ENCODE measurements at regions not wholly inside any gene's neighbourhood (a gene's known extent, or its start where the extent isn't known, plus 50 kb on each side); places are given as distances from the start of the nearest gene placed in this dataset.
"Not testable (repeated sequence)": the region's sequence is repeated elsewhere in the genome, so short reads cannot be mapped to it uniquely, and the experiment has no call there.

DNA sequence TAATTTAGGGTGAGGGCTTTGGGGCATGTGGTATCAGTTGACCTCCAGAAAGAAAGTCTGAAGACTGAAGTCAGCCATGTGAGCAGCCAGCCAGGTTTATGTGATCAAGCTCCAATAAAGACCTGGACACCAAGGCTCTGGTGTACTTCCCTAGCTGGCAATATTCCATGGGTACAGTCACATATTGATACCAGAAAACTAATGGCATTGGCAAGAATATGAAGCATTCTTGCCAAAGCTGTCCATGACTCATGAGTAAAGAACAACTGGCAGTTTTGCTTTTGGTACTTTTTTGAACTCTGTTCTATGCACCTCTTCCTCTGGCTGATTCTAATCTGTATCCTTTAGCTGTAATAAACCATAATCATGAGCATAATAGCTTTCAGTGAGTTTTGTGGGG is 415.3 kb upstream of the CAMK1G start:
- H3K9me3 ChIP-seq (ENCODE audit: control insufficient read depth, insufficient read depth, low read length): no peaks in the 10 kb centered on the region
- H3K9ac ChIP-seq (ENCODE audit: low read depth, low read length): no peak overlapping the region
- H3K4me1 ChIP-seq (ENCODE audit: insufficient read depth, low read length): no peaks in the 10 kb centered on the region
- no peaks in the 10 kb centered on the region for H3K36me3 ChIP-seq (ENCODE audit: insufficient read depth, low read length)

DNA sequence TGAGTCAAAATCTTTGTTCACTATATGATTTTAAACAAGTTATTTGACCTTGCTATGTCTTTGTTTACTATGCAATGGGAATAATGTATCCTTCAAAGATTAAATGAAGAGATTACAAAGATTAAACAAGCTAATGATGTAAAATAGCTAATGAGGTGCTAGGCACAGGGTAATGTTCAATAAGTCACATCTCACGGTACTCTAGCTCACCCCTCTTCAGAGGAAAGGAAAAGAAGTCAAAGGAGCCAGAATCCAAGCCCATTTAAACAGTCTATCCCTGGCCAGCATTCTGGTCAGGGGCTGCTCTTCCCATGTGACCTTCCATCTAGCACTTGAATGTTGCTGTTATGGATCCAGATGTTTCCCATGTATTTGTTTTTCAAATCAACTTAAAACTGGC is 412.4 kb upstream of the CAMK1G start:
- no peaks in the 10 kb centered on the region for H3K36me3 ChIP-seq (ENCODE audit: insufficient read depth, low read length)
- H3K9ac ChIP-seq (ENCODE audit: low read depth, low read length): no peak overlapping the region
- no peaks in the 10 kb centered on the region for H3K4me1 ChIP-seq (ENCODE audit: insufficient read depth, low read length)
- H3K9me3 ChIP-seq (ENCODE audit: control insufficient read depth, insufficient read depth, low read length): 0 out of 2 replicates have a peak, but pooled peaks cover 5% of the 10 kb centered on the region

DNA sequence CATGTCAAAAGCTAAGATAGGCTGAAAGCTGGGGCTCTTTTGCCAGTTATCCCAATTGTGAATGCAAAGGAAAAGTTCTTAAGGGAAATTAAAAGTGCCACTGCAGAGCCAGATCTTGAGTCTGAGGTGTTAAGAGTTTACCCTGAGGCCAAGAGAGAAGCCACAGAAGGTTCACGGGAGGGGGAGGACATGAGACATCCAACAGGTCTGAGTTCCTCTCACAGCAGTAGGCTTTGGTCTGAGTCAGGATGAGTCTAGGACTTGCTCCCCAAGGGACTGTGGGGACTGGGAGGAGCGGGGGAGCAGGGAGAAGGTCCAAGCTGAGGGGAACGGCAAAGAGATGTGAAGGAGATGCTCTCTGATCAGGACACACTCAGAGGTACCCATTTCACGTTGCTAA is 411.2 kb upstream of the CAMK1G start:
- Histone ChIP-seq H3K4me1 (ENCODE audit: insufficient read depth, low read length) (no peaks in the 10 kb centered on the region), H3K9me3 (ENCODE audit: control insufficient read depth, insufficient read depth, low read length) (0 out of 2 replicates have a peak, but pooled peaks cover 5% of the 10 kb centered on the region), H3K36me3 (ENCODE audit: insufficient read depth, low read length) (no peaks in the 10 kb centered on the region), H3K9ac (ENCODE audit: low read depth, low read length) (no peak overlapping the region)

DNA sequence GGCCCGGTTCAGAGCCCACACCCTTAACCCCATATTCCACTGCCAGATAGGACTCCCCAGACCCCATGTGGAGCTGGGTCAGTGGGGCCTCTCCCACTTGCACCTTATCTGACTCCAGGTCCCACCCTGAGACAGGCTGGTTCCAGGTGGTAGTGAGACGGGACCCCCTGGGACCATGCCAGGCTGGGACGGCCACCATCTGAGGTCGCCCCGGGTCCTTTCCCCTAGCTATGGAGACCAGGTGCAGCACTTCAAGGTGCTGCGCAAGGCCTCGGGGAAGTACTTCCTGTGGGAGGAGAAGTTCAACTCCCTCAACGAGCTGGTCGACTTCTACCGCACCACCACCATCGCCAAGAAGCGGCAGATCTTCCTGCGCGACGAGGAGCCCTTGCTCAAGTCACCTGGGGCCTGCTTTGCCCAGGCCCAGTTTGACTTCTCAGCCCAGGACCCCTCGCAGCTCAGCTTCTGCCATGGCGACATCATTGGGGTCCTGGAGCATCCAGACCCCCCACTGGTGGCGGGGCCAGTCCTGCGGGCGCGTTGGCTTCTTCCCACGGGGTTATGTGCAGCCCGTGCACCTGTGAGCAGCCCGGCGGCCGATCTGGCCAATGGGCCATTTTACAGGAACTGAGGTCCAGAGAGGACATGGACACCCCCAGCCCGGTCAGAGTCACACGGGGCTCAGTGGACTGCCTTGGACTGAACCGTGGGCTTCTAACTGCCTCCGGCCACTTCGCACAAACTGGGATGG is 410.5 kb upstream of the CAMK1G start:
- not testable (repeated sequence) for H3K4me1 ChIP-seq (ENCODE audit: insufficient read depth, low read length); H3K36me3 ChIP-seq (ENCODE audit: insufficient read depth, low read length); H3K9ac ChIP-seq (ENCODE audit: low read depth, low read length); H3K9me3 ChIP-seq (ENCODE audit: control insufficient read depth, insufficient read depth, low read length)

DNA sequence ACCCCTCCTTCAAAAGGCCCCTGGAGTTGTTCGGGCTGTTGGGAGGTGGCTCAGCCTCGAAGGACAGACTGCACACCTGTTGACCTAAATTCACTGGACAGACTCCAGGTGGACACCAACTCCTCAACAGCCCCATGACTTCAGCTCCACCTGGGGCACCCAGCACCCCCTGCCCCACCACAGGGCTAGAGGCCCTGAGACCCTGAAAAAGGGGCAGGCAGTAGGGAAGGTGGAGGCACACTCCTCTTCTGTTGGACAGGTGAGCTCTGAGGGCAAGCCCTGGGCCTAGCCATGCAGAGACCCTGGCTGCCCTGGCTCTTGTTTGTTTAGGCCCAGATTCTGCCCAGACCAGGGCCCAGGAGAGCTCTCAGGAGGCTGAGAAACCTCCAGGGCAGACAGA is 409.7 kb upstream of the CAMK1G start:
- not testable (repeated sequence) for H3K9ac ChIP-seq (ENCODE audit: low read depth, low read length); H3K4me1 ChIP-seq (ENCODE audit: insufficient read depth, low read length); H3K9me3 ChIP-seq (ENCODE audit: control insufficient read depth, insufficient read depth, low read length); H3K36me3 ChIP-seq (ENCODE audit: insufficient read depth, low read length)

DNA sequence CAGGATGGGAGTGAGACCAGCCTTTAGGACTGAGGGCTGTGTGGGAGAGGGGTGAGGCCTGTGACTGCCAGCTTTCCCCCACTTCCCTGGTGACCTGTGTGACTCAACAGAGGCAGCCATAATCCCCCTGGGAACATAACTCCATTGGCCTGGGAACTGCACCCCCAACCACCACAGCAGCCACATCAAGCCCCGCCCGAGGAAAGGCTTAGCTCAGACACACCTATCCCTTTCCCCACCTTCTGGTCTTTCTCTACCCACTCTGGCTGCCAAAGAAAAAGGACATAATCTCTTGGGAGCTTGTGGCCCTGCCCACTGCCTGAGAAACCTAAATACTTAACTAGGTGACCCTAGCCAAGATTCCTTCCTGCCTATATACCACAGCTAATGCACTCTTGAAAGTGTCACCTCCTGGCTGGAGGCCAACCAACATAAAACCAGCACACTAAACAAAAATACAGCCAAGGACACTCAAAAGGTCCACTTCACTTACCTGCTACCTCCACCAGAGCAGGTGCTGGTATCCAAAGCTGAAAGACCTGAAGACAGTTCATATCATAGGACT is 406.6 kb upstream of the CAMK1G start:
- 0 out of 2 replicates have a peak, but pooled peaks cover 9% of the 10 kb centered on the region for H3K9me3 ChIP-seq (ENCODE audit: control insufficient read depth, insufficient read depth, low read length)
- no peaks in the 10 kb centered on the region for H3K36me3 ChIP-seq (ENCODE audit: insufficient read depth, low read length)
- no peak overlapping the region for H3K9ac ChIP-seq (ENCODE audit: low read depth, low read length)
- H3K4me1 ChIP-seq (ENCODE audit: insufficient read depth, low read length): no peaks in the 10 kb centered on the region

DNA sequence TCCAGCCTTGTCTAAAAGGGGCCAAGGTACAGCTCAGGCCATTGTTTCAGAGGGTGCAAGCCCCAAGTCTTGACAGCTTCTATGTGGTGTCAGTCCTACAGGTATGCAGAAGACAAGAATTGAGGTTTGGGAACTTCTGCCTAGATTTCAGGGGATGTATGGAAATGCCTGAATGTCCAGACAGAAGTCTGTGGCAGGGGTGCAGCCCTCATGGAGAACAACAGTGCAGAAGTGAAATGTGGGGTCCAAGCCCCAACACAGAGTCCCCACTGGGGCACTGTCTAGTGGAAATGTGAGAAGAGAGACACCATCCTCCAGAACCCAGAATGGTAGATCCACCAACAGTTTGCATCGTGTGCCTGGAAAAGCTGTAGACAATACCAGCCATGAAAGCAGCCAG is 400.3 kb upstream of the CAMK1G start:
- Histone ChIP-seq H3K9me3 (ENCODE audit: control insufficient read depth, insufficient read depth, low read length) (no peaks in the 10 kb centered on the region), H3K4me1 (ENCODE audit: insufficient read depth, low read length) (no peaks in the 10 kb centered on the region), H3K9ac (ENCODE audit: low read depth, low read length) (no peak overlapping the region), H3K36me3 (ENCODE audit: insufficient read depth, low read length) (no peaks in the 10 kb centered on the region)

DNA sequence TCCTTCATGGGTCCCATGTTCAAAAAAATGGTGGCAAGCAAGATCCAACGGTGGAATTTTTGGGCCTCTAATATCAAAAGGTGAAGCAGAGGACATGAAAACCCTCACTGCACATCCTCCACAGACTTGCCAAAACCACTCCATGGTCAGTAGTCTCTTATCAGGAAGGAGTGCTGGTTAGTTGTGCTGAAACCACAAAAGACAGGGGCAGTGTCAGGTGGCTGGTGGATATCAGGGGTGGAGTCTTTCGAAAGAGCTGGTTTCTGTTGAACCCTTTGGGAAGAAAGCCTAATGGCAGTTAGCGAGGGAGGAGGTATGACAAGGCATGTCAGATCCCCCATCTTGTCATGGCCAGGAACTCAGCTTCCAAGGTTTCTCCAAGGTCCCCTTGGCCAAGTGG is 395.9 kb upstream of the CAMK1G start:
- Histone ChIP-seq H3K4me1 (ENCODE audit: insufficient read depth, low read length) (peaks cover 11% of the 10 kb centered on the region), H3K9ac (ENCODE audit: low read depth, low read length) (no peak overlapping the region), H3K9me3 (ENCODE audit: control insufficient read depth, insufficient read depth, low read length) (no peaks in the 10 kb centered on the region), H3K36me3 (ENCODE audit: insufficient read depth, low read length) (no peaks in the 10 kb centered on the region)

DNA sequence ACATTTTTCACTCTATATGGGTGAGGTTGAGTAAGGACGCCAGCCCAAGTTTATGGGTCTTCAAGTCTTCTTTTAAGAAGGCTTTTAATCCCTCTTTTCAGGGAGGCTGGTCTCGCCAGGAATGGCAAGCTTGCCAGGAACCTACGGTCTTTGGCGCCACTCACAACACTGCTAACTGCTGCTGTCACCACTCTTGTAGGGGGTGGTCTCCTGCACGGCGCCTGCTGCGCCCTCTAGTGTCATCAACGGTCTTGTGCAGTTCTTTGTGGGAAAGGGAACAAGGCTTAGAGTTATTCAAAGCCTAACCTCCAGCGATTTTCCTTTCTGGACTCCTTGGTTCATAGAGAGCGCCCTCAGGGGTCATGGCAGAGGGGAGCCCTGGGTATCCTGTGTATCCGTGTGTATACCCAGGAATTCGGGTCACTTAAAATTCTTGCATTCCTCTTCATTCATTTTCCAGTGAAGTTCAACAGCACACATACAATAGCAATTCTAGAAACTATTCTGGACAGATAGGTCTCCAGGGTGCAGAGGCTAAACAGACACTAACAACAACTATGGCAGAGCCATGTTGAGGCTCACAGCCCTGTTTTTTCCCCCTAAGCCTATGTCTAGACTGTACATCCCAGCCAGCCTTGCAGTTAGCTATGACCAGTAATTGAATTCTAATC is 392.8 kb upstream of the CAMK1G start:
- no peaks in the 10 kb centered on the region for H3K36me3 ChIP-seq (ENCODE audit: insufficient read depth, low read length)
- H3K9ac ChIP-seq (ENCODE audit: low read depth, low read length): no peak overlapping the region
- peaks cover 12% of the 10 kb centered on the region for H3K4me1 ChIP-seq (ENCODE audit: insufficient read depth, low read length)
- H3K9me3 ChIP-seq (ENCODE audit: control insufficient read depth, insufficient read depth, low read length): no peaks in the 10 kb centered on the region; the same call in none of the 2 replicates

DNA sequence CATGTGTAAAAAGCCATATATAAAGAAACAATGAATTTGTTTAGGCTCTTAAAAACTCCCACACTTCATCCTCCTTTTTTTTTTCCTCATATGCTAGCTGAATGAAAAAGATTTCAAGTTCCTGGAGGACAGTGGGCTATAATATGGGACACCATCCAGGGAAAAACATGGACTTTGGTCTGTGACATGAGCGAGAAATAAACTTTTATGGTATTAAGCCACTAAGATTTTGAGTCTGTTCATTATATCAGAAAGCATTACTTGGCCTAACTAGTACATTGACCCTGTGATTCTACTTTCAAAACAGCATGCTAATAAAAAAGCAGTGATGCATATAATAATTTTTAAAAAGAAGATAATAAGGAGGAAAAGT is 392.3 kb upstream of the CAMK1G start:
- peaks cover 12% of the 10 kb centered on the region for H3K4me1 ChIP-seq (ENCODE audit: insufficient read depth, low read length)
- no peaks in the 10 kb centered on the region for H3K36me3 ChIP-seq (ENCODE audit: insufficient read depth, low read length)
- H3K9ac ChIP-seq (ENCODE audit: low read depth, low read length): no peak overlapping the region
- H3K9me3 ChIP-seq (ENCODE audit: control insufficient read depth, insufficient read depth, low read length): peaks cover 5% of the 10 kb centered on the region

DNA sequence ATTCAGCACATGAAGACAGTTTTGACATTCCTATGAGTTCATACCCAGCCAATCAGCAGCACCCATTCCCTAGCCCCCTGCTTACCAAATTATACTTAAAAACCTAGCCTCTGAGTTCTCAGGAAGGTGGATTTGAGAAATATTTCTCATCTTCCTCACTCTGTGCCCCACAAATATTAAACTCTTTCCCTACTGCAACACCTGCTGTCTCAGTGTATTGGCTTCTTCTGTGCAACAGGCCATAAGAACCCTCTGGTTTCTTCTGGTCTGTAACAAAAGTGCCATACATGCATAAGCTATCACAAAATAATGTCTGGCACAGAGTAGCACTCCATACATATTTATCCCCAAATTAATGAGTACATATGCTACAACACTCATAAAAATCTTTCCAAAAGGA is 387.4 kb upstream of the CAMK1G start:
- Histone ChIP-seq H3K36me3 (ENCODE audit: insufficient read depth, low read length) (no peaks in the 10 kb centered on the region), H3K9ac (ENCODE audit: low read depth, low read length) (no peak overlapping the region), H3K4me1 (ENCODE audit: insufficient read depth, low read length) (peaks cover 22% of the 10 kb centered on the region), H3K9me3 (ENCODE audit: control insufficient read depth, insufficient read depth, low read length) (peaks cover 13% of the 10 kb centered on the region)

DNA sequence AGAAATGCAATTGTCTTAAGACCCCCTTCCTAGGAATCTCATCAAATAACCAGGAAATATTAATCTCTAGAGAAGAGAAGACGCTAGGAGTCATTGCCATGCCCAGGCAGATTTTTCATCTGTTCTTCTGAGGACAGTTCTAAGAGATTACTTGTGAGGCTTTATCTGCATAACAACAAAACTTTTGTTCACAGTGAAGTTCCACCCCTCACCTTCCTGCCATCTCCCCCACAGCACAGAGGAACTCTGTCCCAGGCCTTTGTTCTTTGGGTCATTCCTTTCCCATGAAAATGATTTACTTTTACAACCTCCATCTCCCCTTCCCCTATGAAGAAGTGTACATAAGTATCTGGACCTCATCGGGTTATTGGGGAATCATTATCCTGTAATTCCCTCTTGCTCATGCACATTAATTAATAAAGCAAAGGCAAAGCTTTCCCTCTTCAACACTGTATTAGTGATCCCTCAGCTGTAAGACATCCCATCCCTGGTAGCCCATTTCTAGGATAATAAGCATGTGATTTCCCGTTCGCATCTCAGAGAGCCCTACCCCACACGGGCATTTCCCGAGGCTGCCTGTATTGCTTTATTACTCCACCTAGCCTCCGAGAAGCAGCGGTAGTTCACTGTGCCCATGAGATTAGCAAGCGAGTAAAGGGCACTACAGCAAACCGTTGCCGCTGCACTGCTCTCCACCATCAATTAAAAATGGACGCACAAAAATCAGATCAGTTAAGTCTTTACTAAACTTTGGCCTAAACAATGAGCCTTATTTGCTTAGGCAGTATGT is 384.4 kb upstream of the CAMK1G start:
- no peaks in the 10 kb centered on the region for H3K36me3 ChIP-seq (ENCODE audit: insufficient read depth, low read length)
- H3K4me1 ChIP-seq (ENCODE audit: insufficient read depth, low read length): peaks cover 18% of the 10 kb centered on the region
- peak overlapping the region; percentile 35 for H3K9ac ChIP-seq (ENCODE audit: low read depth, low read length)
- H3K9me3 ChIP-seq (ENCODE audit: control insufficient read depth, insufficient read depth, low read length): peaks cover 13% of the 10 kb centered on the region

DNA sequence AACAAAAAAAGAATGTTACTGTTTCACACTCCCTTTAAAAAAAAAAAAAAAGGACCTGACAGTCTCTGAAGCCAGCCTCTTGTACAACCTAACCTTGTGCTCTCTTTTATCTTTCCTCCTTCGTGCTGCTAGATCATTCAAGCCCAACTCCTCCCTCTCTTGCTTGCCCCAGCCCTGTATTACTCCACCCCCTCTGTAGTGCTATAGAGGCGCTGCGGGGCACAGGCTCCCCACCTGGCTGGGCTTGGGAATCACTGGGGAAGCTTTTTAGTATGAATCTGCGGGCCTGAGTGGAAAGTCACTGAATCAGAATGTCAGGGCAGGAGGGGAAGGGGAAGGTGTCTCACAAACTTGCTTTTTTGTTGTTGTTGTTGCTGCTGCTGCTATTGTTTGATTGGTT is 383.7 kb upstream of the CAMK1G start:
- Histone ChIP-seq H3K4me1 (ENCODE audit: insufficient read depth, low read length) (peaks cover 18% of the 10 kb centered on the region), H3K36me3 (ENCODE audit: insufficient read depth, low read length) (no peaks in the 10 kb centered on the region), H3K9ac (ENCODE audit: low read depth, low read length) (peak overlapping the region; percentile 35), H3K9me3 (ENCODE audit: control insufficient read depth, insufficient read depth, low read length) (peaks cover 13% of the 10 kb centered on the region)

DNA sequence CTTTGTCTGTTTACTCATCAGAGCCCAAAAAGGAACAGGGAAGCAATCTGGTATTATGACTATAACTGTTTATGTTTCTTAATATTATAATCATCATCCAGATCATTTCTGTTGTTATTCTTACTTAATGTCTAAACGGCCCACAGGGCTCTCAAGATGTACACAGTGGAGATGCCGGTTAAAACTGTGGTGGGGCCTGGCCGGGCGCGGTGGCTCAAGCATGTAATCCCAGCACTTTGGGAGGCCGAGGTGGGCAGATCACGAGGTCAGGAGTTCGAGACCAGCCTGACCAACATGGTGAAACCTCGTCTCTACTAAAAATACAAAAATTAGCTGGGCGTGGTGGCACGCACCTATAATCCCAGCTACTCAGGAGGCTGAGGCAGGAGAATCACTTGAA is 381.2 kb upstream of the CAMK1G start:
- H3K9me3 ChIP-seq (ENCODE audit: control insufficient read depth, insufficient read depth, low read length); H3K9ac ChIP-seq (ENCODE audit: low read depth, low read length); H3K36me3 ChIP-seq (ENCODE audit: insufficient read depth, low read length): not testable (repeated sequence)
- H3K4me1 ChIP-seq (ENCODE audit: insufficient read depth, low read length): peaks cover 22% of the 10 kb centered on the region

Data from ES-I3 (cell line).